H9 (cell line): ENCODE measurements at regions not wholly inside any gene's neighbourhood (a gene's known extent, or its start where the extent isn't known, plus 50 kb on each side); places are given as distances from the start of the nearest gene placed in this dataset.

Experiments
- DNase-seq: peaks from one replicate; pipeline ENCODE4 v3.0.0-alpha.2; 2017
- H2AFZ ChIP-seq: one replicate; pipeline ENCODE4 v1.6.1; 2013; ENCODE audit warnings: mild to moderate bottlenecking, low read length, control low read depth, moderate library complexity
- H2AK5ac ChIP-seq: 2 replicates; pipeline ENCODE4 v1.6.1; 2013; ENCODE audit warnings: low read length, control low read depth, mixed read lengths; ENCODE audit not compliant: insufficient read length
- H2BK120ac ChIP-seq: one replicate; pipeline ENCODE4 v1.6.1; 2013; ENCODE audit warnings: low read depth, mild to moderate bottlenecking, low read length, control low read depth, inconsistent platforms; ENCODE audit not compliant: poor library complexity, severe bottlenecking
- H2BK12ac ChIP-seq: 2 replicates; pipeline ENCODE4 v1.6.1; 2013; ENCODE audit warnings: low read length, control low read depth, mixed read lengths, low read depth; ENCODE audit not compliant: insufficient read length
- H2BK15ac ChIP-seq: 2 replicates; pipeline ENCODE4 v1.6.1; 2013; ENCODE audit warnings: low read depth, low read length, control low read depth
- H2BK20ac ChIP-seq: one replicate; pipeline ENCODE4 v1.6.1; 2013; ENCODE audit warnings: low read depth, mild to moderate bottlenecking, low read length, control low read depth, inconsistent platforms; ENCODE audit not compliant: poor library complexity, severe bottlenecking
- H2BK5ac ChIP-seq: 2 replicates; pipeline ENCODE4 v1.6.1; 2013; ENCODE audit warnings: low read length, control low read depth, mixed read lengths; ENCODE audit not compliant: insufficient read length
- H3K14ac ChIP-seq: 2 replicates; pipeline ENCODE4 v1.6.1; 2013; ENCODE audit warnings: low read length, control low read depth; ENCODE audit not compliant: insufficient read depth
- H3K18ac ChIP-seq: 2 replicates; pipeline ENCODE4 v1.6.1; 2013; ENCODE audit warnings: low read depth, mild to moderate bottlenecking, mixed read lengths, low read length, control low read depth; ENCODE audit not compliant: insufficient read length
- H3K23ac ChIP-seq: 2 replicates; pipeline ENCODE4 v1.6.1; 2013; ENCODE audit warnings: low read length, control low read depth, mixed read lengths, low read depth; ENCODE audit not compliant: insufficient read length
- H3K23me2 ChIP-seq: 2 replicates; pipeline ENCODE4 v1.6.1; 2013; ENCODE audit warnings: low read depth, mild to moderate bottlenecking, mixed read lengths, low read length, control low read depth; ENCODE audit not compliant: insufficient read length, poor library complexity, severe bottlenecking
- H3K27ac ChIP-seq: 2 replicates; pipeline ENCODE4 v1.5.1; 2013; ENCODE audit warnings: low read length, control low read depth, mixed read lengths, low read depth; ENCODE audit not compliant: insufficient read length
- H3K27me3 ChIP-seq: 2 replicates; pipeline ENCODE4 v1.6.1; 2013; ENCODE audit warnings: low read length, control low read depth, inconsistent platforms; ENCODE audit not compliant: insufficient read depth
- H3K4ac ChIP-seq: 2 replicates; pipeline ENCODE4 v1.6.1; 2013; ENCODE audit warnings: low read depth, mild to moderate bottlenecking, control low read depth, inconsistent platforms, low read length, moderate library complexity
- H3K4me1 ChIP-seq: 2 replicates; pipeline ENCODE4 v1.6.1; 2013; ENCODE audit warnings: low read length, control low read depth, inconsistent platforms; ENCODE audit not compliant: insufficient read depth
- H3K4me2 ChIP-seq: 2 replicates; pipeline ENCODE4 v1.6.1; 2013; ENCODE audit warnings: low read length, control low read depth, mixed read lengths; ENCODE audit not compliant: insufficient read length, insufficient read depth
- H3K56ac ChIP-seq: 2 replicates; pipeline ENCODE4 v1.6.1; 2013; ENCODE audit warnings: low read depth, mild to moderate bottlenecking, mixed read lengths, low read length, control low read depth; ENCODE audit not compliant: insufficient read length
- H3K79me1 ChIP-seq: 2 replicates; pipeline ENCODE4 v1.6.1; 2013; ENCODE audit warnings: low read depth, mild to moderate bottlenecking, moderate library complexity, low read length, control low read depth, inconsistent platforms; ENCODE audit not compliant: insufficient read depth, poor library complexity, severe bottlenecking
- H3K79me2 ChIP-seq: 2 replicates; pipeline ENCODE4 v1.6.1; 2013; ENCODE audit warnings: low read length, control low read depth, inconsistent platforms; ENCODE audit not compliant: insufficient read depth
- H3K9ac ChIP-seq: 2 replicates; pipeline ENCODE4 v1.6.1; 2013; ENCODE audit warnings: low read length, control low read depth, mixed read lengths; ENCODE audit not compliant: insufficient read length; ENCODE audit errors: extremely low read depth
- H3K9me3 ChIP-seq: one replicate; pipeline ENCODE4 v1.6.1; 2013; ENCODE audit warnings: low read depth, low read length, inconsistent platforms; ENCODE audit not compliant: control insufficient read depth
- H3T11ph ChIP-seq: one replicate; pipeline ENCODE4 v1.6.1; 2013; ENCODE audit warnings: mild to moderate bottlenecking, low read length, control low read depth, inconsistent platforms
- H4K20me1 ChIP-seq: one replicate; pipeline ENCODE4 v1.6.1; 2013; ENCODE audit not compliant: control insufficient read depth, insufficient read length, insufficient read depth
- H4K5ac ChIP-seq: 2 replicates; pipeline ENCODE4 v1.6.1; 2013; ENCODE audit warnings: low read depth, mild to moderate bottlenecking, mixed read lengths, low read length, control low read depth; ENCODE audit not compliant: insufficient read length
- H4K8ac ChIP-seq: replicated peaks from 2 replicates; pipeline ENCODE4 v1.6.1; 2013; ENCODE audit warnings: low read length, control low read depth, mixed read lengths, low read depth; ENCODE audit not compliant: insufficient read length
- H4K91ac ChIP-seq: 2 replicates; pipeline ENCODE4 v1.6.1; 2013; ENCODE audit warnings: low read depth, mild to moderate bottlenecking, moderate library complexity, mixed read lengths, low read length, control low read depth; ENCODE audit not compliant: insufficient read length
- H3K27ac Mint-ChIP-seq, 3 experiments: 2 replicates in 2 of 3; 3 replicates in 1 of 3; pipeline ENCODE4 v1.8.0; 2020 to 2021; ENCODE audit warnings: mixed read lengths in 3 of 3, mild to moderate bottlenecking in 1 of 3, moderate library complexity in 1 of 3
- H3K27me3 Mint-ChIP-seq: 2 replicates; pipeline ENCODE4 v1.8.0; 2021; ENCODE audit warnings: low read depth, mild to moderate bottlenecking, moderate library complexity, mixed read lengths
- H3K36me3 Mint-ChIP-seq, 3 experiments: 2 replicates in 2 of 3; 3 replicates in 1 of 3; pipeline ENCODE4 v1.8.0; 2020 to 2021; ENCODE audit warnings: low read depth in 3 of 3, mixed read lengths in 3 of 3; ENCODE audit not compliant: insufficient read depth in 1 of 3
- H3K4me1 Mint-ChIP-seq, 2 experiments: 2 replicates each; pipeline ENCODE4 v1.8.0; 2020; ENCODE audit warnings: mixed read lengths in 2 of 2
- H3K4me3 Mint-ChIP-seq, 2 experiments: 2 replicates in 1 of 2; 3 replicates in 1 of 2; pipeline ENCODE4 v1.8.0; 2020 to 2021; ENCODE audit warnings: mild to moderate bottlenecking in 2 of 2, mixed read lengths in 2 of 2, moderate library complexity in 1 of 2
- H3K9me3 Mint-ChIP-seq, 2 experiments: 2 replicates in 1 of 2; 3 replicates in 1 of 2; pipeline ENCODE4 v1.8.0; 2020; ENCODE audit warnings: mild to moderate bottlenecking in 2 of 2, mixed read lengths in 2 of 2, moderate library complexity in 1 of 2
- WGBS: extraction: QIAGEN DNeasy Blood & Tissue Kit; methylation state at CpG from one replicate; pipeline ENCODE4 v1.1.7; 2013; ENCODE audit warnings: missing lambda C conversion rate, low lambda C conversion rate, mixed read lengths; ENCODE audit not compliant: insufficient read length; ENCODE audit errors: extremely low coverage; 5-methylcytosine and 5-hydroxymethylcytosine counted together
- TF ChIP-seq, protein P1 (sequence below): fragments of 200-600 bp; sonication (generic); conservative IDR thresholded peaks from 3 replicates; pipeline ENCODE4 v1.8.0; 2021; ENCODE audit warnings: antibody characterized with exemption, mild to moderate bottlenecking

DNA sequence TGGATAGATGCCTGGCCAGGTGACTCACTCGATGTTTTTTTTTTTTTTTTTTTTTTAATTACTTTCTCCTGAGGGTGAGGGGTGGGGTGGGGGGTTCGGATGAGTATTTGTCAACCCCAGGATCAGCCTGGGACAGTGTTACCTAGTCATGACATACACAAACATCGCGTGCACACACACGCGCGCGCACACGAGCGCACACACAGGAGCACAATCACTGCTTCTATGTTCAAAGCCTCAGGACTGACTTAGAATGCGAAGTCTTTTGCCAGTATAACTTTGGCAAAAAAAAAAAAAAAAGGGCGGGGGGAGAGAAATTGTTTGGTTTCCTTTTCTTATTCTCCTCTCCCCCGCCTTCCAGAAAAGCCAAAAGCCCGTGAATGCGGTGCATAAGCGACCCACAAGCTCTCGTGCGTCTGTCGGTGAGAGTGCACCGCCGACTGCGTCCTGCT lies 115.0 kb upstream of the TEX13C start:
- no peaks in the 10 kb centered on the region for H3K9me3 ChIP-seq
- H4K20me1 ChIP-seq: no peaks in the 10 kb centered on the region
- Mint-ChIP-seq H3K4me3 (peak overlapping the region; percentile 80 to 88), H3K4me1 (peaks cover 40 to 44% of the 10 kb centered on the region in 2 experiments), H3K36me3 (no peaks in the 10 kb centered on the region; a peak in 1 of 7 replicates), H3K9me3 (peaks cover 0 to 21% of the 10 kb centered on the region in 2 experiments; a peak in 4 of 5 replicates), H3K27ac (no peak overlapping the region; a peak in 2 of 7 replicates), H3K27me3 (peaks cover 36% of the 10 kb centered on the region)
- peaks cover 23% of the 10 kb centered on the region for H3K23me2 ChIP-seq
- TF ChIP-seq, protein P1, sequence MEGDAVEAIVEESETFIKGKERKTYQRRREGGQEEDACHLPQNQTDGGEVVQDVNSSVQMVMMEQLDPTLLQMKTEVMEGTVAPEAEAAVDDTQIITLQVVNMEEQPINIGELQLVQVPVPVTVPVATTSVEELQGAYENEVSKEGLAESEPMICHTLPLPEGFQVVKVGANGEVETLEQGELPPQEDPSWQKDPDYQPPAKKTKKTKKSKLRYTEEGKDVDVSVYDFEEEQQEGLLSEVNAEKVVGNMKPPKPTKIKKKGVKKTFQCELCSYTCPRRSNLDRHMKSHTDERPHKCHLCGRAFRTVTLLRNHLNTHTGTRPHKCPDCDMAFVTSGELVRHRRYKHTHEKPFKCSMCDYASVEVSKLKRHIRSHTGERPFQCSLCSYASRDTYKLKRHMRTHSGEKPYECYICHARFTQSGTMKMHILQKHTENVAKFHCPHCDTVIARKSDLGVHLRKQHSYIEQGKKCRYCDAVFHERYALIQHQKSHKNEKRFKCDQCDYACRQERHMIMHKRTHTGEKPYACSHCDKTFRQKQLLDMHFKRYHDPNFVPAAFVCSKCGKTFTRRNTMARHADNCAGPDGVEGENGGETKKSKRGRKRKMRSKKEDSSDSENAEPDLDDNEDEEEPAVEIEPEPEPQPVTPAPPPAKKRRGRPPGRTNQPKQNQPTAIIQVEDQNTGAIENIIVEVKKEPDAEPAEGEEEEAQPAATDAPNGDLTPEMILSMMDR: peak; percentile 16; the same call in 1 of the 3 replicates
- no peak overlapping the region for H2BK15ac ChIP-seq
- no peak overlapping the region for H4K8ac ChIP-seq
- H2BK5ac ChIP-seq: no peak overlapping the region
- peaks cover 12% of the 10 kb centered on the region; the same call in 1 of the 2 replicates for H3K27me3 ChIP-seq
- no peak overlapping the region for H4K5ac ChIP-seq
- WGBS: no CpG with 5 or more reads among the region's 22 CpGs
- no peak overlapping the region for H3K27ac ChIP-seq
- no peak overlapping the region for H3K56ac ChIP-seq
- H3K9ac ChIP-seq: peak overlapping the region; percentile 59
- H3K4ac ChIP-seq: no peak overlapping the region
- H4K91ac ChIP-seq: no peak overlapping the region
- no peaks in the 10 kb centered on the region; the same call in 1 of the 2 replicates for H3K4me1 ChIP-seq
- H2BK20ac ChIP-seq: no peak overlapping the region
- no peak overlapping the region for H3K23ac ChIP-seq
- no peak for DNase-seq
- H2AK5ac ChIP-seq: no peak overlapping the region
- no peak overlapping the region for H3K18ac ChIP-seq
- no peaks in the 10 kb centered on the region for H3K79me1 ChIP-seq
- no peak overlapping the region for H3K14ac ChIP-seq
- H2BK120ac ChIP-seq: no peak overlapping the region
- no peak overlapping the region for H2AFZ ChIP-seq
- peak overlapping the region; percentile 81 for H3K4me2 ChIP-seq
- no peaks in the 10 kb centered on the region for H3K79me2 ChIP-seq
- no peak overlapping the region for H3T11ph ChIP-seq
- H2BK12ac ChIP-seq: no peak overlapping the region
